ENCODE measurements at regions not wholly inside any gene's neighbourhood (a gene's known extent, or its start where the extent isn't known, plus 50 kb on each side); places are given as distances from the start of the nearest gene placed in this dataset.

DNA sequence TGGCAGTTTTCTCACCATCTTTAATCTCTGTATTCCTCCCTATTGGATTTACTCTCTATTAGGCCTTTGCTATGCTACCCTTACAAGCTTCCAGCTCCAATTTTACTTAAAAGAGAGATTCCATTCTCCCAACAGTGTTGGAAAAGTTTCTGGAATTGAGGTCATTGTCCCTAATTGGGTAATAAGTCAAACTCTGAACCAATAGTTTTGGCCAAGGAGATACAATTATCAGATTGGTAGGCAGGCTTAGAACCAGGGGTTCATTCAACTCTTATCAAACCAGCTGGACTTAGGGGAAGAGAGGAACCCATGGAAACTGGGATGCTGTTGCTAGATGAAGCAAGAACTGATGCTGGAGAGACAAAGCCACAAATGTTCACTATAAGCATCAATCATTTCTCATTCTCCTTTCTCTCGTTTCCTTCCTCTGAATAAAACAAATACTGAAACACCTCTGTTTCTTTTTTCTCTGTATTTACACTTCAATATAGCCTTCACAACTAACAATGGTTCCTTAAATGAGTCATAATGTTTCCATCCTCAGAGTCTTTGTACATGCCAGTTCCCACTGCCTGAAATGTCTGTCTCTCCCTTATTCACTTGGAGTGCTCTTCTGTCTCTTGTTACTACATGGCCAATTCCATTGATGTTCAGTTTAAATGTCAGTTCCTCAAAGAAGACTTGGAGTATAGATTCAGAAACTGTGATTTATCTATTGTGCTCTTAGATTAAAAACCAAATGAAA, 587.3 kb downstream of the GABRG2 start:
- H2BK15ac ChIP-seq (ENCODE audit: low read depth, poor library complexity, severe bottlenecking): no peak overlapping the region
- no peak overlapping the region for H3K4me3 ChIP-seq (ENCODE audit: insufficient read depth in 1 of 2, low read depth in 1 of 2, low read length in 2 of 2)
- no peak overlapping the region for H3K23ac ChIP-seq (ENCODE audit: low read length in 2 of 2)
- no peaks in the 10 kb centered on the region for H3K4me1 ChIP-seq (ENCODE audit: control insufficient read depth, insufficient read depth, low read depth, low read length)
- H4K91ac ChIP-seq (ENCODE audit: low read length): no peak overlapping the region
- no peak overlapping the region for H3K18ac ChIP-seq (ENCODE audit: low read depth in 1 of 2, low read length in 2 of 2)
- no peak overlapping the region for H3K27ac ChIP-seq (ENCODE audit: low read length, poor library complexity, severe bottlenecking)
- no peak overlapping the region for H4K8ac ChIP-seq (ENCODE audit: low read length)
- H3K4me2 ChIP-seq (ENCODE audit: low read length, poor library complexity, severe bottlenecking): no peak overlapping the region
- no peak overlapping the region for H2AFZ ChIP-seq (ENCODE audit: low read depth, low read length)
- no peaks in the 10 kb centered on the region for H3K27me3 ChIP-seq (ENCODE audit: control insufficient read depth in 1 of 2, insufficient read depth in 1 of 2, low read length in 2 of 2)
- no peaks in the 10 kb centered on the region for H3K79me1 ChIP-seq (replicated peaks; ENCODE audit: low read length, poor library complexity, severe bottlenecking)
- no peak overlapping the region for H2BK120ac ChIP-seq (ENCODE audit: low read depth, low read length)
- no peaks in the 10 kb centered on the region for H3K36me3 ChIP-seq (ENCODE audit: control insufficient read depth in 1 of 2, insufficient read depth in 2 of 2, low read depth in 1 of 2, low read length in 2 of 2)
- H3K9me3 ChIP-seq (ENCODE audit: control insufficient read depth, low read length): peaks cover 44% of the 10 kb centered on the region
- H2BK12ac ChIP-seq (ENCODE audit: low read length in 2 of 2): no peak overlapping the region
- DNase-seq: no peak
- no peak overlapping the region for H3K9ac ChIP-seq (ENCODE audit: low read length)
- no peak overlapping the region for H3K14ac ChIP-seq (ENCODE audit: low read length in 2 of 2)
- H3K4ac ChIP-seq (ENCODE audit: low read depth in 1 of 2, low read length in 2 of 2): no peak overlapping the region
- no peak overlapping the region for H2BK5ac ChIP-seq (ENCODE audit: low read depth, low read length, poor library complexity, severe bottlenecking)
- WGBS: 49% methylated on average over 1 of the region's 1 CpG
- H2AK5ac ChIP-seq (ENCODE audit: low read length, severe bottlenecking): no peak overlapping the region

DNA sequence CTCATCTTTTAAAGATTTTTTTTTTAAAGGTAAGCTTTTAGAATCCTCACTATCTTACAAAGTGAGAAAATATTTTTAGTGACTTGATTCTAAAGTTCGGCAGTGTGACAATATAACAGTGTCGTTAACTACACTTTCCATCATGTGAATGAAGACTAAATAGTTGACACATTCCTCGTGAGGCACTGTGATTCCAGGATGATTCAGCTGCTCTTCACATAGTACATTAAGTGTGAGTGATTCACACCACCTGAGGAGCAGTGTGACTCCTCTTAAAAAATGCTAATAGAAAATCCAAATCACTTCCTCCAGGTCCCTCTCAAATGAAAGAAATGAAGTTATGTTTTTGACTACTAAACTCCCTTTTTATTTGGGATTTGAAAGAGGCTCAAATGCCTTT, 589.5 kb downstream of the GABRG2 start:
- Histone ChIP-seq H3K4me1 (ENCODE audit: control insufficient read depth, insufficient read depth, low read depth, low read length) (no peaks in the 10 kb centered on the region), H2BK12ac (ENCODE audit: low read length in 2 of 2) (no peak overlapping the region), H2BK120ac (ENCODE audit: low read depth, low read length) (no peak overlapping the region), H3K23ac (ENCODE audit: low read length in 2 of 2) (no peak overlapping the region), H3K18ac (ENCODE audit: low read depth in 1 of 2, low read length in 2 of 2) (no peak overlapping the region), H3K36me3 (ENCODE audit: control insufficient read depth in 1 of 2, insufficient read depth in 2 of 2, low read depth in 1 of 2, low read length in 2 of 2) (no peaks in the 10 kb centered on the region), H3K79me1 (replicated peaks; ENCODE audit: low read length, poor library complexity, severe bottlenecking) (no peaks in the 10 kb centered on the region), H4K91ac (ENCODE audit: low read length) (no peak overlapping the region), H3K27me3 (ENCODE audit: control insufficient read depth in 1 of 2, insufficient read depth in 1 of 2, low read length in 2 of 2) (no peaks in the 10 kb centered on the region), H3K27ac (ENCODE audit: low read length, poor library complexity, severe bottlenecking) (no peak overlapping the region), H3K4ac (ENCODE audit: low read depth in 1 of 2, low read length in 2 of 2) (no peak overlapping the region), H3K14ac (ENCODE audit: low read length in 2 of 2) (no peak overlapping the region), H4K8ac (ENCODE audit: low read length) (no peak overlapping the region), H2BK5ac (ENCODE audit: low read depth, low read length, poor library complexity, severe bottlenecking) (no peak overlapping the region), H3K4me2 (ENCODE audit: low read length, poor library complexity, severe bottlenecking) (no peak overlapping the region), H2AK5ac (ENCODE audit: low read length, severe bottlenecking) (no peak overlapping the region), H2BK15ac (ENCODE audit: low read depth, poor library complexity, severe bottlenecking) (no peak overlapping the region), H3K9ac (ENCODE audit: low read length) (no peak overlapping the region), H2AFZ (ENCODE audit: low read depth, low read length) (no peak overlapping the region), H3K4me3 (ENCODE audit: insufficient read depth in 1 of 2, low read depth in 1 of 2, low read length in 2 of 2) (no peak overlapping the region), H3K9me3 (ENCODE audit: control insufficient read depth, low read length) (peaks cover 23% of the 10 kb centered on the region)
- 38% methylated on average over 3 of the region's 3 CpGs for WGBS
- DNase-seq: no peak

DNA sequence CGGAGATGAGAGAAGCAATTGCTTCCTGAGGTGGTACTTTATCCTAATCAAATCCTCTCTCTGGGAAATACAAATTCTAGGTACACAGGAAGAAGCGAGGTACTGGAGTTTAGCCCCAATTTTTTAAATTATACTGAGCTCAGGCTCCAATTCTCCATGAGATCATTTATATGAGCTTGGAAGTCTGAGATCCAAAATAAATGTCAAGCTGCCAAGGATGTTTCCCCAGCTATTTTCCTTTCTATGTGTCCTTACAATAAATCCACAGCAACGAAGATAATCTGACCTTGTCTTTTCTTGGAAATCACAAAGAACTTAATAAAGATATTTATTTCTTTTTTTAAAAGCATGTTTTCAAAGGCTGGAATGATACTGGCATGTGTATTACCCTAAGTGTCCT, 597.3 kb downstream of the GABRG2 start:
- no peak overlapping the region for H2AK5ac ChIP-seq (ENCODE audit: low read length, severe bottlenecking)
- H3K9me3 ChIP-seq (ENCODE audit: control insufficient read depth, low read length): peaks cover 3% of the 10 kb centered on the region
- no peak overlapping the region for H2BK5ac ChIP-seq (ENCODE audit: low read depth, low read length, poor library complexity, severe bottlenecking)
- H3K9ac ChIP-seq (ENCODE audit: low read length): no peak overlapping the region
- H3K4me1 ChIP-seq (ENCODE audit: control insufficient read depth, insufficient read depth, low read depth, low read length): no peaks in the 10 kb centered on the region
- no peaks in the 10 kb centered on the region for H3K27me3 ChIP-seq (ENCODE audit: control insufficient read depth in 1 of 2, insufficient read depth in 1 of 2, low read length in 2 of 2)
- H3K4me2 ChIP-seq (ENCODE audit: low read length, poor library complexity, severe bottlenecking): no peak overlapping the region
- H3K4me3 ChIP-seq (ENCODE audit: insufficient read depth in 1 of 2, low read depth in 1 of 2, low read length in 2 of 2): no peak overlapping the region
- no peak overlapping the region for H3K14ac ChIP-seq (ENCODE audit: low read length in 2 of 2)
- WGBS: 56% methylated on average over 1 of the region's 3 CpGs
- no peak overlapping the region for H4K91ac ChIP-seq (ENCODE audit: low read length)
- H2BK15ac ChIP-seq (ENCODE audit: low read depth, poor library complexity, severe bottlenecking): no peak overlapping the region
- no peak for DNase-seq
- H3K79me1 ChIP-seq (replicated peaks; ENCODE audit: low read length, poor library complexity, severe bottlenecking): no peaks in the 10 kb centered on the region
- no peak overlapping the region for H2BK120ac ChIP-seq (ENCODE audit: low read depth, low read length)
- H2BK12ac ChIP-seq (ENCODE audit: low read length in 2 of 2): no peak overlapping the region
- H2AFZ ChIP-seq (ENCODE audit: low read depth, low read length): no peak overlapping the region
- no peaks in the 10 kb centered on the region for H3K36me3 ChIP-seq (ENCODE audit: control insufficient read depth in 1 of 2, insufficient read depth in 2 of 2, low read depth in 1 of 2, low read length in 2 of 2)
- no peak overlapping the region for H3K18ac ChIP-seq (ENCODE audit: low read depth in 1 of 2, low read length in 2 of 2)
- no peak overlapping the region for H3K4ac ChIP-seq (ENCODE audit: low read depth in 1 of 2, low read length in 2 of 2)
- no peak overlapping the region for H4K8ac ChIP-seq (ENCODE audit: low read length)
- H3K27ac ChIP-seq (ENCODE audit: low read length, poor library complexity, severe bottlenecking): no peak overlapping the region
- H3K23ac ChIP-seq (ENCODE audit: low read length in 2 of 2): no peak overlapping the region

DNA sequence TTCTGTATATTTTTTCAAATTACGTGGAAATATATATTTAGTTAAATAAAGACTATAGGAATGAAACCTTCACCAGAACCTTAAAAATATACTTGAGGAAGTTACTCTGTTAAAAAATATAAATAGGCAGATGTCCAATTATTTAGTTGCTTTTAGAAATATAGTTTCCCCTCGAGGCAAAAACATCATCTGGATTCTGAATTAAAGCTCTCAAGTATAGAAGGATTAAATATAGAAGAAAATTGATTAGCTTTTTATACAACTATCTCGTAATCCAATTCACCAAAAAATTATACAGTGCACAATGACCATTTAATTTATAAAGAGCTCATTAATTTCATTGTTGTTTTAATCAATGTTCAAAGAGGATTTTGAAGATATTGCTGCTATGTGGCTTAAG, 601.4 kb downstream of the GABRG2 start:
- H2BK15ac ChIP-seq (ENCODE audit: low read depth, poor library complexity, severe bottlenecking): no peak overlapping the region
- no peak overlapping the region for H3K9ac ChIP-seq (ENCODE audit: low read length)

More for the DNA sequence above, 601.4 kb downstream of the GABRG2 start:
- Histone ChIP-seq H3K4me1 (ENCODE audit: control insufficient read depth, insufficient read depth, low read depth, low read length) (no peaks in the 10 kb centered on the region), H3K23ac (ENCODE audit: low read length in 2 of 2) (no peak overlapping the region), H4K91ac (ENCODE audit: low read length) (no peak overlapping the region), H3K9me3 (ENCODE audit: control insufficient read depth, low read length) (no peaks in the 10 kb centered on the region), H2AFZ (ENCODE audit: low read depth, low read length) (no peak overlapping the region), H3K4ac (ENCODE audit: low read depth in 1 of 2, low read length in 2 of 2) (no peak overlapping the region), H2AK5ac (ENCODE audit: low read length, severe bottlenecking) (no peak overlapping the region), H3K18ac (ENCODE audit: low read depth in 1 of 2, low read length in 2 of 2) (no peak overlapping the region), H3K27ac (ENCODE audit: low read length, poor library complexity, severe bottlenecking) (no peak overlapping the region), H2BK120ac (ENCODE audit: low read depth, low read length) (no peak overlapping the region), H3K27me3 (ENCODE audit: control insufficient read depth in 1 of 2, insufficient read depth in 1 of 2, low read length in 2 of 2) (no peaks in the 10 kb centered on the region), H3K79me1 (replicated peaks; ENCODE audit: low read length, poor library complexity, severe bottlenecking) (no peaks in the 10 kb centered on the region), H2BK12ac (ENCODE audit: low read length in 2 of 2) (no peak overlapping the region), H2BK5ac (ENCODE audit: low read depth, low read length, poor library complexity, severe bottlenecking) (no peak overlapping the region), H3K14ac (ENCODE audit: low read length in 2 of 2) (no peak overlapping the region), H3K4me2 (ENCODE audit: low read length, poor library complexity, severe bottlenecking) (no peak overlapping the region), H3K36me3 (ENCODE audit: control insufficient read depth in 1 of 2, insufficient read depth in 2 of 2, low read depth in 1 of 2, low read length in 2 of 2) (no peaks in the 10 kb centered on the region), H4K8ac (ENCODE audit: low read length) (no peak overlapping the region), H3K4me3 (ENCODE audit: insufficient read depth in 1 of 2, low read depth in 1 of 2, low read length in 2 of 2) (no peak overlapping the region)
- no CpG with 5 or more reads among the region's 3 CpGs for WGBS
- no peak for DNase-seq
